ENCODE measurements at regions not wholly inside any gene's neighbourhood (a gene's known extent, or its start where the extent isn't known, plus 50 kb on each side); places are given as distances from the start of the nearest gene placed in this dataset.

- Histone ChIP-seq H3K27ac (ENCODE audit: low read depth in 1 of 2, low read length in 2 of 2) (no peak overlapping the region), H3K4me3 (ENCODE audit: low read length) (no peak overlapping the region), H3K9me3 (ENCODE audit: control insufficient read depth in 1 of 2, insufficient read depth in 1 of 2, low read length in 2 of 2) (peaks cover 0 to under 1% of the 10 kb centered on the region in 2 experiments), H3K4me1 (ENCODE audit: insufficient read depth, low read length) (no peaks in the 10 kb centered on the region), H3K36me3 (ENCODE audit: insufficient read depth, low read length) (no peaks in the 10 kb centered on the region), H3K27me3 (ENCODE audit: control insufficient read depth in 1 of 2, insufficient read depth in 2 of 2, low read length in 2 of 2) (no peaks in the 10 kb centered on the region)
- DNase-seq (no peak), ATAC-seq (ENCODE audit: poor library complexity) (no peak)
- ChIA-PET CTCF (no interaction called here), POLR2A (no interaction called here)
- Mint-ChIP-seq H3K27me3 (peaks cover 4% of the 10 kb centered on the region), H3K4me3 (no peak overlapping the region), H3K36me3 (ENCODE audit: low read depth) (no peaks in the 10 kb centered on the region), H3K27ac (no peak overlapping the region), H3K4me1 (ENCODE audit: low read depth) (no peaks in the 10 kb centered on the region), H3K9me3 (peaks cover 6% of the 10 kb centered on the region)
- no peak for TF ChIP-seq CTCF (IDR thresholded peaks at IDR 0.05)
- intact Hi-C loops (cut with DNase I, micrococcal nuclease): no loop called here
These were observed 144.9 kb downstream of the SCG2 start for GRCh38 chr2:223457301-223457700.

GRCh38 chr2:223459328-223459939 lies 142.7 kb downstream of the SCG2 start:
- peaks cover 2% of the 10 kb centered on the region for H3K9me3 Mint-ChIP-seq
- CTCF ChIA-PET: no interaction called here
- Histone ChIP-seq H3K27ac (ENCODE audit: low read depth in 1 of 2, low read length in 2 of 2) (no peak overlapping the region), H3K4me3 (ENCODE audit: low read length) (no peak overlapping the region), H3K4me1 (ENCODE audit: insufficient read depth, low read length) (no peaks in the 10 kb centered on the region), H3K27me3 (ENCODE audit: control insufficient read depth in 1 of 2, insufficient read depth in 2 of 2, low read length in 2 of 2) (no peaks in the 10 kb centered on the region), H3K9me3 (ENCODE audit: control insufficient read depth in 1 of 2, insufficient read depth in 1 of 2, low read length in 2 of 2) (peaks cover 0 to 7% of the 10 kb centered on the region in 2 experiments), H3K36me3 (ENCODE audit: insufficient read depth, low read length) (no peaks in the 10 kb centered on the region)
- H3K36me3 Mint-ChIP-seq (ENCODE audit: low read depth): no peaks in the 10 kb centered on the region
- TF ChIP-seq CTCF (IDR thresholded peaks at IDR 0.05): peak; percentile 16
- intact Hi-C loops (cut with DNase I, micrococcal nuclease): no loop called here
- H3K27ac Mint-ChIP-seq: no peak overlapping the region
- DNase-seq (no peak), ATAC-seq (ENCODE audit: poor library complexity) (no peak)
- no peak overlapping the region for H3K4me3 Mint-ChIP-seq
- no peaks in the 10 kb centered on the region for H3K27me3 Mint-ChIP-seq
- H3K4me1 Mint-ChIP-seq (ENCODE audit: low read depth): no peaks in the 10 kb centered on the region
- POLR2A ChIA-PET: no interaction called here

DNA sequence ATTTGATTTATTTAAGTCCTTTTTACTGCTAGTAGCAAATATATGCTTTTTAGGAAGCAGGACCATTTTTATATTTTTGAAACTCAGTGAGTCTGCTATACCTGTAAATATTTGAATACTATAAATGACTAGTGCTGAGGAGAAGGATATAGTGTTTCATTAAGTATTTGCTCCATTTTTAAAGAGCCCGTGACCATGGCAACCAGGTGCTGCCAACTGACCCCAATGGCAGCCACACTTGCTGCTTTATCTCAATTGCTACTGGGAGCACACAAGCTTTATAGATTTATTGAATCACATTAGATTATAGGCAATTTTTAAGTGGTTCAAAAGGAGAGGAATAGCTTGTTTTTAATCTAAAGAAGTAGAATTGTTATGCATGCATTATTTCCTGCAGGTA lies 142.0 kb downstream of the SCG2 start:
- Mint-ChIP-seq H3K27me3 (no peaks in the 10 kb centered on the region), H3K36me3 (ENCODE audit: low read depth) (no peaks in the 10 kb centered on the region), H3K27ac (no peak overlapping the region), H3K4me1 (ENCODE audit: low read depth) (no peaks in the 10 kb centered on the region), H3K9me3 (peaks cover 2% of the 10 kb centered on the region), H3K4me3 (no peak overlapping the region)
- CTCF ChIA-PET: no interaction called here
- Histone ChIP-seq H3K4me1 (ENCODE audit: insufficient read depth, low read length) (no peaks in the 10 kb centered on the region), H3K27ac (ENCODE audit: low read depth in 1 of 2, low read length in 2 of 2) (no peak overlapping the region), H3K27me3 (ENCODE audit: control insufficient read depth in 1 of 2, insufficient read depth in 2 of 2, low read length in 2 of 2) (no peaks in the 10 kb centered on the region), H3K9me3 (ENCODE audit: control insufficient read depth in 1 of 2, insufficient read depth in 1 of 2, low read length in 2 of 2) (peaks cover 0 to 7% of the 10 kb centered on the region in 2 experiments), H3K4me3 (ENCODE audit: low read length) (no peak overlapping the region), H3K36me3 (ENCODE audit: insufficient read depth, low read length) (no peaks in the 10 kb centered on the region)
- POLR2A ChIA-PET: no interaction called here
- intact Hi-C loops (cut with DNase I, micrococcal nuclease): no loop called here
- DNase-seq (no peak), ATAC-seq (ENCODE audit: poor library complexity) (no peak)
- no peak for TF ChIP-seq CTCF (IDR thresholded peaks at IDR 0.05)

All from CD4-positive, alpha-beta T cell (primary cell).